ENCODE measurements at regions not wholly inside any gene's neighbourhood (a gene's known extent, or its start where the extent isn't known, plus 50 kb on each side); places are given as distances from the start of the nearest gene placed in this dataset.
"Not testable (repeated sequence)": the region's sequence is repeated elsewhere in the genome, so short reads cannot be mapped to it uniquely, and the experiment has no call there.

DNA sequence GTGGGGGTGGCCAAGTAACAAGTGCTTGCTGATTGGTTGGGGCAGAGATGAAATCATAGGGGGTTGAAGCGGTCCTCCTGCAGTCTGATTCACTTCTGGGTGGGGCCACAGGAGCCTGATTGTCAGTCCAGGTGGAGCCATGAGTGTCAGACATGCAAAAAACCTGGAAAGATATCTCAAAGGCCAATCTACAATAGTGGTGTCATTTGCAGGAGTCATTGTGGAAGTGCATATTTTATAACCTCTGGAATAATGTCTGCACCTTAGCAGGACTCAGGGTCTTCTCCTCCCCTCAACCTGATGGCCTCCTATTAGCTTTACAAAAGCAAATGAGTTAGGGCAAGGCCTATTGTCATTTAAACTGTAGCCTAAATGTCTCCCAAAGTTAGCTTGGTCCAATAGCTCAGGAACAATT is 241.4 kb downstream of the NUAK1 start:
- no peak for DNase-seq (ENCODE audit: low spot score)
- no peak for ATAC-seq
- H3K27me3 Mint-ChIP-seq: no peaks in the 10 kb centered on the region
- no peak overlapping the region for H3K27ac Mint-ChIP-seq
- H3K4me3 Mint-ChIP-seq: no peak overlapping the region
- no peaks in the 10 kb centered on the region for H3K4me1 Mint-ChIP-seq (ENCODE audit: low read depth in 2 of 2)
- H3K9me3 Mint-ChIP-seq: no peaks in the 10 kb centered on the region
- H3K36me3 Mint-ChIP-seq: no peaks in the 10 kb centered on the region

DNA sequence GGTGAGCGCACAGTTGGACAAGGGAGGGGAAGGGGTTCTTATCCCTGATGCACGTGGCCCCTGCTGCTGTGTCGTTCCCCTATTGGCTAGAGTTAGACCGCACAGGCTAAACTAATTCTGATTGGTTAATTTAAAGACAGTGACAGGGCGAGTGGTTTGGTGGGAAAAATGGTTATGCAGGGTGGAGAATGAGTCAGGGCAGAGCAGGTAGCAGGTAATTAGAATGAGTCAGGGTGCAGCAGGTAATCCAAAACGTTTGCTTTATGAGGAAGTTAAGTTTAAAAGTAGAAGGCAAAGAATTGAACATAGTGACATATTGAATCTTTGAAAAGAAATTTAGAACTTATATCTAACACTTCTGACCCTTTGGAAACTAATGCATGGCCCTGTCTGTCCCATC is 240.5 kb downstream of the NUAK1 start:
- H3K4me1 Mint-ChIP-seq (ENCODE audit: low read depth in 2 of 2); H3K36me3 Mint-ChIP-seq; DNase-seq (ENCODE audit: low spot score); H3K27me3 Mint-ChIP-seq; H3K27ac Mint-ChIP-seq; ATAC-seq; H3K9me3 Mint-ChIP-seq; H3K4me3 Mint-ChIP-seq: not testable (repeated sequence)

DNA sequence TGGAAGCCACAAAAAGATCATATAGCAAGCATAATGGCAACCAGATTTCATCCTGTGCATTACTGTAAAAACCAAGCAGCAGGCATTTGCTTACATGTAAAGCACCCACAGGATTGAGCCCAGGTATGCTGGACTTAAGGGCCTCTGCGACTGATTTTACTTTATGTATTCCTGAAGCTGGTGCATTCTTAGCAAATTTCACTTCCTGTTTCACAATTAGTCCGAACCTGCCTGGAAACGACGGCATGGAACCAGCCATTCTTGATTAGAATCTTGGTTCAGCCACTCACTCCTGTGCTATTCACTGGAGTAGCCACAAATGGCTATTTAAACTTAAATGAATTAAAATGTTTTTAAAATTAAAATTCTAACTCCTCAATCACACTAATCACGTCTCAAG is 239.2 kb downstream of the NUAK1 start:
- no peak for ATAC-seq
- Mint-ChIP-seq H3K36me3 (no peaks in the 10 kb centered on the region), H3K4me1 (ENCODE audit: low read depth in 2 of 2) (no peaks in the 10 kb centered on the region)

DNA sequence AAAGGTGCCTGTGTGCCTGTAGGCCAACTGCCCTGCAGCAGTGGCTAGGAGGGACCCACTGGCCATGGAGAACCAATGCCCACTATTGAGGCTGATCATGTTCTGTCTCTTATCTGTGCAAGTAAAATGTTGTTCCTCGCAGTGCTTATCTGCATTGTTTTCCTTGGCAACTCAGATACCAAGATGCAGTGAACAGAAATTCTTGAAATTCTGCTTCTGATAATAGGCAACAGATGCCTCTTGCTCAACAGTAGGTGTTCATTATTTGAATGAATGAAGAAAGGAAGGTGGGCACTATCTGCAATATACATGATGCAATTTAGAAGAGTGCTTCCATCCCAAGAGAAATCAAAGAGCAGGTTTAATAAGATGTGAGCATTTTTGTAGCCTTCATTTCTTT is 232.2 kb downstream of the NUAK1 start:
- ATAC-seq: no peak
- Mint-ChIP-seq H3K9me3 (no peaks in the 10 kb centered on the region), H3K4me1 (ENCODE audit: low read depth in 2 of 2) (no peaks in the 10 kb centered on the region), H3K36me3 (no peaks in the 10 kb centered on the region), H3K27ac (no peak overlapping the region), H3K27me3 (peaks cover 6 to 22% of the 10 kb centered on the region in 2 donors), H3K4me3 (no peak overlapping the region)
- no peak for DNase-seq (ENCODE audit: low spot score)

More for the DNA sequence above, 239.2 kb downstream of the NUAK1 start:
- no peak for DNase-seq (ENCODE audit: low spot score)
- peaks cover 3 to 8% of the 10 kb centered on the region in 2 donors for H3K27me3 Mint-ChIP-seq
- H3K9me3 Mint-ChIP-seq: no peaks in the 10 kb centered on the region
- H3K4me3 Mint-ChIP-seq: no peak overlapping the region
- no peak overlapping the region for H3K27ac Mint-ChIP-seq

DNA sequence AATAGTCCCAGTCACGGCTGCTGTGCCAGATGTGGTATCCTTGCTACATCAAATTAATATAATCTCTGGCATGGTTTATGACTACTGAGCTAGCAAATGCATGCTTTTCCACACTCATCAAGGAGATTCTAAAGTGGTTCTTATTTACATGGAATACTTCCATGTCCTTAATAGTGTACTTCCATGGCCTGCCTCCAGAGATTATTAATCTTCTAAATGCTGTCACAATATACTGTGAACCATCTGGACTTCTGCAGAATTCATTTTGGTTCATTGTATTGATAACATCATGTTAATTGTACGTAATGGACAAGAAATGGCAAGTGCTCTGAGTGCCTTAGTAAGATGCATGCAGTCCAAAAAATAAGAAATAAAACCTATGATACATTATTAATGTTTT is 230.8 kb downstream of the NUAK1 start:
- H3K27ac Mint-ChIP-seq: no peak overlapping the region
- no peaks in the 10 kb centered on the region for H3K9me3 Mint-ChIP-seq
- ATAC-seq: no peak

DNA sequence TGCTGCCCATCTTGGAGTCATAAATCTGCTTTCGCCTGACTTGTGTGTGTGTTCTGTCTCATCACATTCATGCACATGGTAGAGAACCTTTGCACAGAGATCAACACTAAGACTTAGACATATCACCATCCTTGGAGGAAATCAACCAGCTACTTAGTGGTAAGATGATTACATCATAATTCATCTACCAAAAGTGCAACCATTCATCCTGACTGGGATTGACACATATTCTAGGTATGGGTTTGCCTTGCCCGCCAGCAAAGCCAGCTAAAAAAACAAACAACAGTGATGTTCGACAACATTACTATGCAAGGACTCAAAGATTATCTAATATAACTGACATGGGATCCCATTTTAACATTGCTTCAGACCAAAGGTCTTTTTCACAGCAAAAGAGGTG is 228.7 kb downstream of the NUAK1 start:
- H3K36me3 Mint-ChIP-seq: no peaks in the 10 kb centered on the region
- no peak overlapping the region for H3K27ac Mint-ChIP-seq
- H3K4me1 Mint-ChIP-seq (ENCODE audit: low read depth in 2 of 2): no peaks in the 10 kb centered on the region
- ATAC-seq: no peak
- H3K4me3 Mint-ChIP-seq: no peak overlapping the region
- peaks cover 7 to 29% of the 10 kb centered on the region in 2 donors for H3K27me3 Mint-ChIP-seq
- no peak for DNase-seq (ENCODE audit: low spot score)
- peaks cover 2% of the 10 kb centered on the region for H3K9me3 Mint-ChIP-seq

More for the DNA sequence above, 230.8 kb downstream of the NUAK1 start:
- Mint-ChIP-seq H3K4me1 (ENCODE audit: low read depth in 2 of 2) (no peaks in the 10 kb centered on the region), H3K27me3 (peaks cover 6 to 22% of the 10 kb centered on the region in 2 donors), H3K36me3 (no peaks in the 10 kb centered on the region), H3K4me3 (no peak overlapping the region)
- DNase-seq (ENCODE audit: low spot score): no peak

DNA sequence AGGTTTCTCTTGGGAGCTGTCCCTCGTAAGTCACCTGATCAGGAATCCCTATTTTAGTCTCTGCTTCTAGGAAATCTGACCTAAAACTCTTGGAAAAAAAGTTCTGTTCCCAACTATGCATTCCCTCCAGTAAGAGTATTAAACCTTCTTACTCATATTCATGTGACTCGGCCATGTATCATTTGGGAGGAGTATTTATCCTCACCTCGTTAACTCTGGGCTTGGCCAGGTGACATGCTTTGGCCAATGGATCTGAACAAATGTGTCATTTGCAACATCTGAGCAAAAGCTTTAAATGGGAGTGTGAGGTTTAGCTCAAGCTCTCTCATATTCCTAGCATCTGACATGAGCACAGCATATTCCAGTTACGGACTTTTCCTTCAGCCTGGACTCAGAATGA is 226.8 kb downstream of the NUAK1 start:
- peaks cover 9 to 21% of the 10 kb centered on the region in 2 donors for H3K27me3 Mint-ChIP-seq
- ATAC-seq (no peak), DNase-seq (ENCODE audit: low spot score) (no peak)
- H3K4me1 Mint-ChIP-seq (ENCODE audit: low read depth in 2 of 2): no peaks in the 10 kb centered on the region
- no peaks in the 10 kb centered on the region for H3K36me3 Mint-ChIP-seq
- H3K9me3 Mint-ChIP-seq: peaks cover 2% of the 10 kb centered on the region
- H3K4me3 Mint-ChIP-seq: no peak overlapping the region
- no peak overlapping the region for H3K27ac Mint-ChIP-seq

DNA sequence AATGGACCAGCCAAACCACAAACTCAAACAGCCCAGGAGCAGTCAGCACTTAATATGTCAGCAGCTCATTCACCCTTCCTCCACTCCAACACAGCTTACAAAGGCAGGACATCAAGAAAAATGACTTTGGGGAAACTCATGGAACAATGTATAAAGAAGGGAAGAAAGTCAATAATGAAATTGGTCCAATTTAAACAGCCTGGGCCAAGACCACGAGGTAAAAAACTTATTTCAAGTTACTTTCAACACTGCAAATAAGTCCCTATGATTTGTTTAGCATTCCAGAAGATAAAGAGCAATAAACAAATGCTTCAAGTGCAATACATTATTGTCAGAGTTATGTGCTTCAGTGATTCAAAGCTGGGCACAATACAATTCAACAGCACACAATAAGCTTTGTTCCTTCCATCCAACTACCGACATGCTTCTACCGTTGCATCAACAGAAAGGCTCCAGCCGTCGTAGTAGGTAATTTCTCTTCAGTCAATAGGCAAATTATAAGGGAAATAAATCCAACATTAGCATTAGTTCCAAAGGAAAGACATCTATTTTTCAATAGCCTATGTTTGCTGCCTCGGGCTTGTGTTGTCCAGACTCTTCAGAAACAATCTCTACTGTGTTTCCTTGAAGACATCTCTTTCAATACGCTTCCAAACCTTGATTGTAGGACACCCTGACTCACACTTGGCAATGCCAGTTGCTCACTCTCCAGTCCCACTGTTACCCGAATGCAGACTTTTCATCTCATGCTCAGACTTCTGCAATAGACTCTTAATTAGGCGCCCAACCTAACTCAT is 225.7 kb downstream of the NUAK1 start:
- Mint-ChIP-seq H3K4me3 (no peak overlapping the region), H3K9me3 (peaks cover 2% of the 10 kb centered on the region), H3K27ac (no peak overlapping the region), H3K36me3 (no peaks in the 10 kb centered on the region), H3K27me3 (peaks cover 15 to 22% of the 10 kb centered on the region in 2 donors), H3K4me1 (ENCODE audit: low read depth in 2 of 2) (no peaks in the 10 kb centered on the region)
- ATAC-seq: no peak
- no peak for DNase-seq (ENCODE audit: low spot score)

DNA sequence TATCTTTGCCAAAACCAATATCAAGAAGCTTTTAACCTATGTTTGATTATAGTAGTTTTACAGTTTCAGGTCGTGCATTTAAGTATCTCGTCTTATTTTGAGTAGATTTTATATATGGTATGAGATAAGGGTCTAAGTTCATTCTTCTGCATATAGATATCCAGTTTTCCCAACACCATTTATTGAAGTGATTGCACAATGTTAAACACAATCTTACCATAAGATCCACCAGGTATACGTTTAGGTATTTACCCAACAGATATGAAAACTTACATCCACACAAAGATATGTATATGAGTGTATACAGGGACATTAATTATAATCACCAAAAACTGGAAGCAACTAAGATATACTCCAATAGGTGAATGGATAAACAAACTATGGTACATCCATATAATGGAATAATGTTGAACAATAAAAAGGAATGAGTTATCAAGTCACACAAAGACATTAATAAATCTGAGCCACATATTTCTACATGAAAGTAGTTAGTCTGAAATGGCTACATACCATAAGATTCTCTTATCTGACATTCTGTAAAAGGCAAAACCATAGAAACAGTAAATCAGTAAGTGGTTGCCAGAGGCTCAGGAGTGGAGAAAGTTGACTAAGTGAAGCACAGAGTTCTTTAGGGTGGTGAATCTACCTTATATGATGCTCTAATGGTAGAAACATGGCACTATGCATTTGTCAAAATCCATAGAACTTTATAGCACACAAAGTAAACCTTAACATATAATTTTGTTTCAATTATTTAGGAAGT is 222.6 kb downstream of the NUAK1 start:
- Mint-ChIP-seq H3K36me3 (no peaks in the 10 kb centered on the region), H3K4me3 (no peak overlapping the region), H3K27ac (no peak overlapping the region), H3K27me3 (peaks cover 19 to 31% of the 10 kb centered on the region in 2 donors), H3K4me1 (ENCODE audit: low read depth in 2 of 2) (no peaks in the 10 kb centered on the region), H3K9me3 (peaks cover 2% of the 10 kb centered on the region)
- DNase-seq (ENCODE audit: low spot score) (no peak), ATAC-seq (no peak)

DNA sequence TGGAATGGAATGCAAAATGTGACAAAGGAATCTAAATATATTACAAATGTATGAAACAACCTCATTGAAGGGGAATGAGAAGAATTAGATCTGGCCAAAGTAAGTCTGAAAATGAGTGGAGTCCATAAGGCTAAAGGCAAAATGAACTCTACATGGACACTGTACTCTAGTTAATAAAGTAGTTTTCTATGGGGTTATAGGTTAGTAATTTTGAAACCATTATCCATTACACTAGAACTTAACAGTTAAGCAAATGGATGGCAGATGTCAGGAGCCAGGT is 222.1 kb downstream of the NUAK1 start:
- ATAC-seq: no peak
- H3K27ac Mint-ChIP-seq: no peak overlapping the region
- no peaks in the 10 kb centered on the region for H3K4me1 Mint-ChIP-seq (ENCODE audit: low read depth in 2 of 2)
- peaks cover 20 to 31% of the 10 kb centered on the region in 2 donors for H3K27me3 Mint-ChIP-seq
- H3K36me3 Mint-ChIP-seq: no peaks in the 10 kb centered on the region
- H3K4me3 Mint-ChIP-seq: no peak overlapping the region
- DNase-seq (ENCODE audit: low spot score): no peak
- H3K9me3 Mint-ChIP-seq: peaks cover 2% of the 10 kb centered on the region

DNA sequence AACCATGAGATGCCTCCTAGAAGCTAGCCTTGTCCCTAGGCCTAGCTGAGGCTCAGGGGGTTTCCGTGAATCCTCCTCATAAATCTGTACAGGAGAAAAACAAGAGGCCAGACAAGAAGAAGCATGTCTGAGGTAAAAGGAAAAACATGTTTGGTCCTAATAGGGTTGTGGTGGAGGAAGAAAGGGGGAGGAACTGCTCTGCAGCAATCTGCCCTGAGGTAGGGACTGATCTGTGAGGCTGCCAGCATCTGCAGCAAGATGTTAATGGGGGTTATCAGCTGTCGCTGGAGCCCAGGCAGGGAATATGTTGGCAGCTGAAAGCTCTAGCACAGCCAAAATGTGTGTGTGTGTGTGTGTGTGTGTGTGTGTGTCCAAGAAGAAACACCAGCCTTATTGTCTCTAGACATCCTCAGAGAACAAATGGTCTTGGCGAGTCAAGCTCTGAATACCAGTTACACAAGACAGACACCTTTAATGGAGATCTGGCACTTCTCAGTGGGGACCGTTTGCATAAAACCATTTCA is 218.5 kb downstream of the NUAK1 start:
- DNase-seq (ENCODE audit: low spot score): no peak

DNA sequence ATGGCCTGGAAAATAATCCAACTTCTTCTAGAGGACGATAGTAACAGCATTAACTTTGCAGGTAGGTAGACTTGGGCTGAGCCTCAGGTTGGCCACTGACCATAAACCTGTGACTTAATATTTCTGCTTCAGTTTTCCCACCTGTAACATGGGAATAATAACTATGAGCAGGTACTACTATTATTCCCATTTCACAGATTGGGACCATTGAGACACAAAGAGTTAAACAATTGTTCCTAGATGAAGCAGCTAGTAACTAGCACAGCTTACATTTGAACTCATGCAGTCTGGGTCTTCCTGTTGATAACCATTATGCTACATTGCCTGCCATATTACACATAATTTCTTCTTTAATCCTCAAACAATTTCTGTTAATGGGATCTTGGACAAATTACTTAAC is 217.7 kb downstream of the NUAK1 start:
- DNase-seq (ENCODE audit: low spot score) (no peak), ATAC-seq (no peak)
- no peaks in the 10 kb centered on the region for H3K36me3 Mint-ChIP-seq
- H3K9me3 Mint-ChIP-seq: no peaks in the 10 kb centered on the region
- no peak overlapping the region for H3K27ac Mint-ChIP-seq
- no peaks in the 10 kb centered on the region for H3K4me1 Mint-ChIP-seq (ENCODE audit: low read depth in 2 of 2)
- H3K4me3 Mint-ChIP-seq: no peak overlapping the region
- H3K27me3 Mint-ChIP-seq: peaks cover 16 to 25% of the 10 kb centered on the region in 2 donors

More for the DNA sequence above, 218.5 kb downstream of the NUAK1 start:
- no peak overlapping the region for H3K27ac Mint-ChIP-seq
- H3K27me3 Mint-ChIP-seq: peaks cover 19 to 22% of the 10 kb centered on the region in 2 donors
- no peaks in the 10 kb centered on the region for H3K36me3 Mint-ChIP-seq
- no peaks in the 10 kb centered on the region for H3K4me1 Mint-ChIP-seq (ENCODE audit: low read depth in 2 of 2)
- no peak overlapping the region for H3K4me3 Mint-ChIP-seq
- H3K9me3 Mint-ChIP-seq: no peaks in the 10 kb centered on the region
- ATAC-seq: no peak

DNA sequence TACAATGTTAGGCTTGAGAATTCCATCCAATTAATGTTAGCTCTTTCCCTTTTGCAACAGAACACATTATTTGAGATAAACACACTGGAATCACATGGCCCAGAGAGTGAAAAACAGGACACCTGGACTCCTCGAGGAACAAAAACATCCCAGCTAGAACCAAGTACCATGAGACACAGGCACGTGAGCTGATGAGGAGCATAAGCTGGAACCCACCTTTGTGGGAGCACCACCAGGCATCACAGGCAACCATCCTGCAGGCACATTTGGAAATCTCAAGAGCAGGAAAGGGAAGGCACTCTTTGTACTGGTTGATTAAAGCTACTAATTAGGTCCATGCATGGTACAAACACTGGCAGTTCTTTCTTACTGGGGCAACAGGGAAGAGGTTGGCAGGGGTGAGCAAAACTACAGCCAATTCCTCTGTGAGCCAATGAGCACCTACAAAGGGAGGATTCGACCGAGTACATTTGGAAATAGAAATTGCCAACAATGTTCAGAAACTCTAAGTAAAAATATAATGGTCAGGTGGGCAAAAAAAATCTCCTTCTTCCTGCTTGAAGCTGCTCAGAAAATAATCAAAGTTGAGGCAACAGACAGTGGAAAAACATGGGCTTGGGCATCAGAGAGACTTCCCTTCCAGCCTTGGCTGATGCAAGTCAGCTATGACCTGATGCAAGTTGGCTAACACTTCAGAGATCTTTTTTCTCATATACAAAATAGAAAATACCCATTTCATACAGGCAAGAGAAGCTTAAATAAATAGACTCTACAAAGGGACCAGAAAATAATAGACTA is 216.7 kb downstream of the NUAK1 start:
- peaks cover 19 to 27% of the 10 kb centered on the region in 2 donors for H3K27me3 Mint-ChIP-seq
- no peak overlapping the region for H3K4me3 Mint-ChIP-seq
- H3K36me3 Mint-ChIP-seq: no peaks in the 10 kb centered on the region
- H3K4me1 Mint-ChIP-seq (ENCODE audit: low read depth in 2 of 2): no peaks in the 10 kb centered on the region
- no peak for DNase-seq (ENCODE audit: low spot score)
- H3K9me3 Mint-ChIP-seq: no peaks in the 10 kb centered on the region
- no peak overlapping the region for H3K27ac Mint-ChIP-seq
- no peak for ATAC-seq

DNA sequence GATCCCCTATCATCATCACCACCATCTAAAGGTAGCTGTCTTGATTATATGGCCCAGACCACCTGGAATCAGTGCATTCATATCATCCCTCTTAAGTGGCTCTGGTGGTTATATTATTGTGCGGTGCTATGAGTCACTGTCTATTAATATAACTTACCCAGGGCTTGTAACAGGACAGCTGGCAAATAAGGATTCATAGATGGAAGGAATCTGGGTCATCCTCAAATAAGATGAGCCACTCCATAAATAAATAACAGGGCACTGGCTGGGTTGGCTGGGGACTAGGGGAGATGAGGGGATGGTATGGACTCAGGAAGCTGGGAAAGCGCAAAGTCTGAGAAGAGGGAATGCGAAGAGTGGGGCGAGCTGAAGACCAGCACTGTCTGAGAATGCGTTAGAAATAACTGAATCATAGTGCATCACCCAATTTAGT is 216.1 kb downstream of the NUAK1 start:
- Mint-ChIP-seq H3K36me3 (no peaks in the 10 kb centered on the region), H3K27me3 (peaks cover 20 to 33% of the 10 kb centered on the region in 2 donors), H3K9me3 (peaks cover 3% of the 10 kb centered on the region), H3K4me1 (ENCODE audit: low read depth in 2 of 2) (no peaks in the 10 kb centered on the region), H3K27ac (no peak overlapping the region), H3K4me3 (no peak overlapping the region)
- ATAC-seq (no peak), DNase-seq (ENCODE audit: low spot score) (no peak)
